ENCODE measurements at regions not wholly inside any gene's neighbourhood (a gene's known extent, or its start where the extent isn't known, plus 50 kb on each side); places are given as distances from the start of the nearest gene placed in this dataset.

- TF ChIP-seq TCF7L2 (IDR thresholded peaks at IDR 0.05; ENCODE audit: borderline replicate concordance, extremely low read depth, insufficient read depth, insufficient read length) (no peak), POLR2A (IDR thresholded peaks at IDR 0.05; ENCODE audit: borderline replicate concordance, extremely low read depth, insufficient read depth, insufficient read length) (no peak), YY1 (IDR thresholded peaks at IDR 0.05; ENCODE audit: extremely low read depth, insufficient replicate concordance, low read depth, low read length) (no peak), POLR2AphosphoS5 (IDR thresholded peaks at IDR 0.05; ENCODE audit: low read depth, low read length) (no peak), EZH2phosphoT487 (IDR thresholded peaks at IDR 0.05; ENCODE audit: borderline replicate concordance) (no peak), CTCF (IDR thresholded peaks at IDR 0.05 in 2 of 3, conservative IDR thresholded peaks at IDR 0.05 in 1 of 3; ENCODE audit: borderline replicate concordance in 1 of 3, insufficient read depth in 1 of 3, low read depth in 2 of 3, low read length in 2 of 3) (no peak), ZNF274 (IDR thresholded peaks at IDR 0.05; ENCODE audit: low read depth, low read length) (no peak)
These were observed 128.6 kb upstream of the SYN3 start for GRCh38 chr22:33186816-33187215.
